ENCODE measurements at regions not wholly inside any gene's neighbourhood (a gene's known extent, or its start where the extent isn't known, plus 50 kb on each side); places are given as distances from the start of the nearest gene placed in this dataset.

DNA sequence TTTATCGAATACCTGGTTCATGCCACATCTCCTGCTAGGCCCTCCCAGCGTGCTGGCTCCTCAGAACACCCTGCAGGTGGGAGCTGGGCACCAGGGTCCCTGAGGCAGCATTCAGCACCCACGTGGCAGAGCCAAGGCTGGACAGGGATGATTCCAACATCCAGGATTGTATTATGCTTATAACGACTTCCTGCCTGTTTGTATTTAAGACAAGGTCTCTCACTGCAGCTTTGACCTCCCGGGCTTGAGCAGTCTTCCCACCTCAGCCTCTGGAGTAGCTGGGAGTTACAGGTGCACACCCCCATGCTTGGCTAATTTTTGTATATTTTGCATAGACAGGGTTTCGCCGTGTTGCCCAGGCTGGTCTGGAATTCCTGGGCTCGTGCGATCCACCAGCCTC is 64.7 kb upstream of the WNT7B start:
- no peak for TF ChIP-seq POLR2A (IDR thresholded peaks at IDR 0.05)
- TF ChIP-seq, protein P1, sequence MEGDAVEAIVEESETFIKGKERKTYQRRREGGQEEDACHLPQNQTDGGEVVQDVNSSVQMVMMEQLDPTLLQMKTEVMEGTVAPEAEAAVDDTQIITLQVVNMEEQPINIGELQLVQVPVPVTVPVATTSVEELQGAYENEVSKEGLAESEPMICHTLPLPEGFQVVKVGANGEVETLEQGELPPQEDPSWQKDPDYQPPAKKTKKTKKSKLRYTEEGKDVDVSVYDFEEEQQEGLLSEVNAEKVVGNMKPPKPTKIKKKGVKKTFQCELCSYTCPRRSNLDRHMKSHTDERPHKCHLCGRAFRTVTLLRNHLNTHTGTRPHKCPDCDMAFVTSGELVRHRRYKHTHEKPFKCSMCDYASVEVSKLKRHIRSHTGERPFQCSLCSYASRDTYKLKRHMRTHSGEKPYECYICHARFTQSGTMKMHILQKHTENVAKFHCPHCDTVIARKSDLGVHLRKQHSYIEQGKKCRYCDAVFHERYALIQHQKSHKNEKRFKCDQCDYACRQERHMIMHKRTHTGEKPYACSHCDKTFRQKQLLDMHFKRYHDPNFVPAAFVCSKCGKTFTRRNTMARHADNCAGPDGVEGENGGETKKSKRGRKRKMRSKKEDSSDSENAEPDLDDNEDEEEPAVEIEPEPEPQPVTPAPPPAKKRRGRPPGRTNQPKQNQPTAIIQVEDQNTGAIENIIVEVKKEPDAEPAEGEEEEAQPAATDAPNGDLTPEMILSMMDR (IDR thresholded peaks at IDR 0.05): no peak
